LoVo (cell line): ENCODE measurements at regions not wholly inside any gene's neighbourhood (a gene's known extent, or its start where the extent isn't known, plus 50 kb on each side); places are given as distances from the start of the nearest gene placed in this dataset.
"Not testable (repeated sequence)": the region's sequence is repeated elsewhere in the genome, so short reads cannot be mapped to it uniquely, and the experiment has no call there.

ENCODE experiments used
- DNase-seq: peaks from one replicate; pipeline ENCODE4 v3.0.0-alpha.2; 2016; ENCODE audit warnings: low spot score

DNA sequence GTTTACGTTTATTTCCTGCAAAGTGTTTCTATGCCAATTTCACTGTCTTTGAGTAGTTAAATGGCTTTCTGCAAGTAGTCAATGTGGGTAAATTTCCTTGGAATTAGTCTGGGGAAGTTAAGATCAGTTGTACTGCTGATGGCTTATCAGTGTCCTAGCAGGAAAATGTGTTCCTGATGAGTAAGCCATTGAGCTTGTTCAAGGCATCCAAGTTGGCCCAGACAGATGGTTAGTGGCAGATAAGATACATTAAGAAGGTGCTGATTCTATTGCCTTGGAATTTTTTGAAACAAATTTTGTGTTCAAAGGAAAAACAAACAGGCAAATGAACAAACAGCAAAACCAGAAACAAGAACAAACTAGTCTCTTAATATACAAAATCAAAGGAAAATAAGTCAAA is 258.4 kb downstream of the MAP2K6 start:
- DNase-seq, result no peak

DNA sequence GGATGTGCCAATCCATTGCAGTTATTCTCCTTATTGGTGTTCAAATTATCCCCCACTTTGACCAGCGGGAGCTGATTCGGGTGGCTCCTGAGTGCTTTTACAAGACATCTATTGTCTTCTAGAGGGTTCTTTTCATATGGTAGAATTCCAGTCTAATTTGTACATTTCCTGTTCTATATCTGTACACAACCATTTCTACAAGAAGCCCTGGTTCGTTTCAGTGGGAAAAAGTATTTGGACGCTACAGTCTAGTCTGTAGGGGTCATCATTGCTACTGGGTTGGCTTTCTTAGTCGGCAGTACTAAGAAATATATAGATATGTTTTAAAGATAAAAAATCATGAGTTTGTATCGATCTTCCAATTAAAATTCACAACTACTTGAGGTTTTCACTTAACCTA is 262.6 kb downstream of the MAP2K6 start:
- DNase-seq, result no peak

DNA sequence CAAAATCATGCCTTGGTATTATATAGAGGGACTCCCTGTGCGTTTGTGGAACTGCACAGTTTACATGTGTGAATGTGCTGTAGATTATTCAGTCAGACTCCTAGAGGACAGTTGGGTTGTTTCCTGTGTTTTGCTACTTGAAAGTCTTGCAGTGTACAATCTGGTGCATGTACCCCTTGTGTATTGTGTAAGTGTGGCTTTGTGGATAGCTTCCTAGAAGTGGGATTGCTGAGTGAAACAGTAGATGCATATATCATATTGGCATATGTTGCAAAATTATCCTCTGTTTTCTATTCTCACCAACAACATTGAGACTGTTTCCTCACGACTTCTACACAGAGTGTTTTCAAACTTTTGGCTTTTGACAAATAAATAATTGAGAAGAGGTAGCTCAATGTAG is 263.7 kb downstream of the MAP2K6 start:
- no peak for DNase-seq

DNA sequence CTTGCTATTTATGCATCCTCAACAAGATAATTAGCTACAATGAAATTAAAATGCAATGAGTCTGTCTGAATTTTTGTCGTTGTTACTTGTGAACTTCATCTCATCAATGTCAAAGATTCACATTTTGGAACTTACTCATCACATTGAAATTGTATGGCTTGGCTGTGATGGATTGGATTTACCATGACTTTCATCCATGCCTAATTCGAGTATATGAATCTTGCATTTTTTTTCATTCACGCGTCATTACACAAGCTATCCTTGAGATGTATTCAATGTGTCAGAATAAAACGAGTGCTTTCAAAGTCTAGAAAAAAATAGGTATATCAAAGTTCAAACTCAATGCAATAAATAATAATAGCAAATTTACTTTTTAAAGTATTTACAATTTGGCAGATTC is 265.3 kb downstream of the MAP2K6 start:
- no peak for DNase-seq

DNA sequence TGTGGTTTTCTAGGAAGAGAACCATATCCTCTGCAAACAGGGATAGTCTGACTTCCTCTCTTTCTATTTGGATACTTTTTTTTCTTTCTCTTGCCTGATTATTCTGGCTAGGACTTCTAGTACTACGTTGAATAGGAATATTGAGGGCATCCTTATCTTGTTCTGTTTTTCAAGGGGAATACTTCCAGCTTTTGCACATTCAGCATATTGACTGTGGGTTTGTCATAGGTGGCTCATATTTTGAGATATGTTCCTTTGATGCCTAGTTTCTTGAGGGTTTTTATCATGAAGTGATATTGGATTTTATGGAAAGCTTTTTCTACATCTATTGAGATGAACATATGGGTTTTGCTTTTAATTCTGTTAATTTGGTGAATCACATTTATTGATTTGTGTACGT is 269.8 kb downstream of the MAP2K6 start:
- no peak for DNase-seq

DNA sequence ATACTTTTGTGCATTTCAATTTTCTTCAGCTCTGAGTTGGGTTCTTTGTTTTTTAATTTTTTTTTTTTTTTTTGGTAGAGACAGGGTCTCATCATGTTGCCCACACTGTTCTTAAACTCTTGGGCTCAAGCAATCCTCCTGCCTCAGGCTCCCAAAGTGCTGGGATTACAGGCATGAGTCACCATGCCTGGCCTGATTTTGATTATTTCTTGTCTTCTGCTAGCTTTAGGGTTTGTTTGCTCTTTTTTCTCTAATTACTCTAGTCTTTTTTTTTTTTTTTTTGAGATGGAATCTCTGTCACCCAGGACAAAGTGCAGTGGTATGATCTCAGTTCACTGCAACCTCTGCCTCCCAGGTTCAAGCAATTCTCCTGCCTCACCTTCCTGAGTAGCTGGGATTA is 270.7 kb downstream of the MAP2K6 start:
- not testable (repeated sequence) for DNase-seq

DNA sequence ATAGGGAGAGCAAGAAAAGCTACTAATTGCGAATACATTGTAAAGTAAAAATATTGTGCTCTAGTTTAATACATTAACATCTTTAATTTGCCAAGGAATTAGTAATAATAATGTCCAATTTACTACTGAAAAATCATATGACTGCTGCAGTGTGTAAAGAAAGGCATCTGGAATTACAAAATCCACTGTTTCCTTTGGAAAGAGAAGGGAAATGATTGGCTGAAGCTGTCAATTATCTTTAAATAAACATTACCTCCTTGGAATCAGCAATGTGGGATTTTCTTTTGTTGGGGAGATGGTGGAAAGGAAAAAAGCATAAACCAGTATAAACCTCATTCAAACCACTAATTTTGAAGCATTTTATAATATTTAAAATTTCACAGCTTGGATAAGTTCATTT is 276.0 kb downstream of the MAP2K6 start:
- DNase-seq, result no peak

DNA sequence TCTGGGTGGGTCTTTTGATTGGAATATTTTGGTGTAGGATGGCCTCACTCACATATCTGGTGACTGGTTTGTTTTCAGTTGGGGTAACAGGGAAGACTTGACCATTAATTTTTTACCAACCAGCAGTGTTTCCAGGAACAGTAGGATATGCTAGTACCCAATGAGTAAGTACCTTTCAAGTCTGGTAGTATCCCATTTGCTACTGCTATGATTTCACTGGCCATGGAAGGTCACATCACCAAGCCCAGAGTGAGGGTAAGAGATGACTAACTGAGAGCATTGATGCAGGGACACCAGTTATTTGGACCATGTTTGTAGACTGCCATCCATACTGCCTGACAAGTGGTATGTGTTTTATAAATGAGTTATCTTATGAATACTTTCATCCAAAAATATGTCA is 277.7 kb downstream of the MAP2K6 start:
- no peak for DNase-seq

DNA sequence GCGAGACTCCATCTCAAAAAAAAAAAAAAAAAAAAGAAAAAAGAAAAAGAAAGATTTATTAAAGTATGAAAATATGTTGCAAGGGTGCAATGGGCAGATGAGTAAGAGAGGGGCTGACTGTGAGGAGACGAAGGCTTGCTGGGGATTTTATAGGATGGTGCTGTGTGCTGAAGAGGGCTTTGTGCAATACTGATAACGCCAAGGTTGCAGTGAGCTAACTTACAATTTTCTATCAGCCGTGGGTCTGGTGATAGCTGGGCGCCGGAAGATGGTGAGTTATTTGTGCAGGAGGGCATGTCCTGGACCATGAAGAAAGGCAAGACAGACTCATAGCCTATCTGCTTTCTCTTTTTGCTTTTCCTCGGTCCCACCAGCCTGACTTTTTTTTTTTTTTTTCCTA is 281.1 kb downstream of the MAP2K6 start:
- DNase-seq, result no peak

DNA sequence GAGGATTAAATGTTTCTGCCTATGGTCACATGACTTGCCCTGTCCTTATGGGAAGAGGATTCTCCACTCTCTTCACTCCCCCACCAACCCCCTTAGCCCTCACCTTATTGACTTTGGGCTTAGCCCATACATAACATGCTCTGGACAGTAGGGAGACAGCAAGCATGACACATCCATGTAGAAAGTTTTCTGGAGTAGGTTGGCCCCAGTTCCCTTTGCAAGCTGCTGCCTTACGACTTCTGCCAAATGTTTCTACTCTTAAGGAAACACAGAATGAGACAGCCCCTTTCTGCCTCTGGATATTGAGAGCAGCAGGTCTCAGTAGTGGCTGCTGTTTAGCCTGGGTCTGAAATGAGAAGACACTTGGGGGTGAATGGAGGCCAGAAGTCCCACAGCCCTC is 282.2 kb downstream of the MAP2K6 start:
- DNase-seq, result no peak

DNA sequence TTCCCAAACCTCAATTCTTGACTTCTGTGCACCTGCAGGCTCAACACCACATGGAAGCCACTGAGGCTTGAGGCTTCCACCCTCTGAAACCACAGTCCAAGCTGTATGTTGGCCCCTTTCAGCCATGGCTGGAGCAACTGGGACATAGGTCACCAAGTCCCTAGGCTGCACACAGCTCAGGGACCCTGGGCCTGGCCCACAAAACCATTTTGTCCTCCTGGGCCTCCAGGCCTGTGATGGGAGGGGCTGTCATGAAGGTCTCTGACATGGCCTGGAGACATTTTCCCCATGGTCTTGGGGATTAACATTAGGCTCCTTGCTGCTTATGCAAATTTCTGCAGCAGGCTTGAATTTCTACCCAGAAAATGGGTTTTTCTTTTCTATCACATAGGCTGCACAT is 283.9 kb downstream of the MAP2K6 start:
- DNase-seq, result not testable (repeated sequence)

DNA sequence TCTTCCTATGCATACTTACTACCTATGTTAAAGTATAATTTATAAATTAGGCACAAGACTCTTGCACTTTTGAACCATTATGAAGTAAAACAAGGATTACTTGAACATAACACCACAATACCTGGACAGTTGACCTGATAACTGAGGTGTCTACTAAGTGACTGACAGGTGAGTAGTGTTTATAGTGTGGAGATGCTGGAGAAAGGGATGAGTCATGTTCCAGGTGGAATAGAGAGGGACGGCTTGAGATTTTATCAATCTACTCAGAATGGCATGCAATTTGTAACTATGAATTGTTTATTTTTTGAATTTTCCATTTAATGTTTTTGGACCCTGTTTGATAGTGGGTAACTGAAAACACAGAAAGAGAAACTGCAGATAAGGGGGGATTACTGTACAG is 287.6 kb downstream of the MAP2K6 start:
- no peak for DNase-seq

DNA sequence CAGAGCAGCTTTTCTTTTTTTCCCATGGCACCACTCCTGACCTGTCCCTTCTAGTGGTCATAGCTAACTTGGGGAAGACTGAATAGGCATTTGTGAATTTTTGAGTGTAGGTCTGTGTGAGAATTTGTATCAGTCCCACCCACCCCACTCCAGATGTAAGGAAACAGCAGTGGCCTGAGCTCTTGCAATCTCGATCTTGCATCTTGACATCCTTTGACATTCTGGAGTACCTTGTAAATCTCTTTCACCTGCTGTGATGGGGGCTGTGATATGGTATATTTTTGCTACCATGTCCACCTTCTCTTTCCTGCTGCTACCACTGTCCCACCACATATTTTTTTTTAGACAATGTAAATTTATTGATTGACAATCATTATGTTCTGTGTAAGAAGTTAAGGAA is 289.3 kb downstream of the MAP2K6 start:
- DNase-seq, result no peak

DNA sequence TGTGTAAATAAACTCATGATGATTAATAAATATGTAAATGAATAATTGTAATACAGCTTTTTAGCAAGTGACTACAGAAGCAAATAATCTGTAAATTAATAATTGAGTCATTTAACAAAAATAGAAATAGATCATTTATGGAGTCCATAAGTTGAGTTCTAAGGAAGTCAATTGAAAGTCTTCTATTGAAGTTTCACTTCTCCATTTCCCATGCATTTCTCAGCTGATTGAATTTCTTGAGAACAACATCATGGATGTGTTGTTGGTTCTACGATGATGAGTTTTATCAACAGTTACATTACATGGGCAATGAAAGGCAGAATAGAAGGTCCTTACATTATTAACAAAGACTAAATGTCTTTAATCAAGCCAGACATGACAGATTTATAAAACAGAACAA is 290.4 kb downstream of the MAP2K6 start:
- no peak for DNase-seq

DNA sequence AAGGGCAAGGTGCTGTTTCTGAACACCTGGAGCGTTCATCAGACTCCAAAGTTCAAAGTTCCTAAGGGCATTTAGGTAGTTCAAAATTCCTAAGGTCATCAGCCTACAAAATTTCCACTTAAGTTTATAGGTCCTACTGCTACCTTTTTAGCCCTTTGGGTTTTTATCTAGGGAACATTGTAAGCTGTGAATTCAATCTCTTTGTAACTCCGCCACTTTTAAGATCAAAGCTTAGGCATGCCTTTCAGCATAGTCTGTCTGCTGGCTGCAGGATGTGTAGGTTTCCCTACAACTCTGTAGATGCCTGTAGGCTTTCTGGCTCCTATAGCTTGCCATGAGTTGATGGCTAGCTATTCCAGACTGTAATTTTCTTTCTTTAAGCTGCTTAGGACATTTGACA is 291.6 kb downstream of the MAP2K6 start:
- no peak for DNase-seq

DNA sequence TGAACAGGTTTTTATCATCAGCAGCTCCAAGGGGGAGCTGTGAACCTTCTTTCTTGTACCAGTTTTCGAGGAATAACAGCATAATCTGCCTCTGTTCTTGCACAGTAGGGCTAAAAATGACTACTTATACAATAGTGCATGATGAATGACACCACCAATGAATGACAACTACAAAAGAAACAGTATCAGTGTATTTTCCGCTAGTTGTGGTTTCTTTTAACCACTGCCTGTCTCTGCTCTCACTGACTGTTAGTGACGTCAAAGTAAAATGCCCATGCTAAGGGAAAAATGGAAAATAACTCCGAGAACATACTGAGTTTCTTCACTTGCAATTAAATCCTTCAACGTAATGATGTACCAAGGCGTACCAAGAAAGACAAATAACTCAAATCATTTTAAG is 294.9 kb downstream of the MAP2K6 start:
- DNase-seq, result no peak

DNA sequence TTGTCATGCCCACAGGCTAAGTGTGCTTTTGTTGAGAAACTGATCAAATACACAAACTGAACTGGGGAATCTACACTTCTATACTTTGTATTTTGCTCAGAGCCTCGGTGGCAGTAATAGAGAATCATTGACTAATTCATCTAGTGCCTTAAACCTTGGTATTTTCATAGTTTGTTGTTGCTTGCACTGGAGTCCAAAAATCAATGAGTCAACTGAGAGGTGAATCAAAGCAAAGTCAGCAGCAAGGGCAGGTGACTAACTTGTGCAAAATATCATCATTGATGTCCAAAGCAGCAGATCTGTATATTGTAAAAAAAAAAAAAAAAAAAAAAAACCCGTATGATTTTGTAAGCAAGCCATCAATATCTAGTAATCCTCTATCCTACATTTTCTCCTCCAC is 296.4 kb downstream of the MAP2K6 start:
- DNase-seq, result no peak

DNA sequence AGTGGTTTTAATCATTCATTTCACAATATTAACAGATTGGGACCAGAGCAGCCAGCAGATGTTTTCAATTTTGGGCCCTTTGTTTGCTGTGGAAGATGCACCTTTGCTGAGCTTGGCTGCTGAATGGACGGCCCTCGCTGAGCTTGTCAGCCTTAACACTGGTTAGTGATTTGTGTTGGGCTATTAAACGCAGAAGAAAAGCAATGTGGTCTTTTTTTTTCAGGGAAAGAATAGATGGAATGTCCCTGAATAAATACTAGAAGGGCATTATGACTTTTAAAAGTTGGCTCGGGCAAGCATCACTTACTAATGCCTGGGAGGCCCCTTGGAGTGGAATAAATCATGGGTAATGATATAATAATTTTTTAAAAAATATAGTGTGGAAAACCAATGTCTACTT is 297.0 kb downstream of the MAP2K6 start:
- DNase-seq, result no peak

DNA sequence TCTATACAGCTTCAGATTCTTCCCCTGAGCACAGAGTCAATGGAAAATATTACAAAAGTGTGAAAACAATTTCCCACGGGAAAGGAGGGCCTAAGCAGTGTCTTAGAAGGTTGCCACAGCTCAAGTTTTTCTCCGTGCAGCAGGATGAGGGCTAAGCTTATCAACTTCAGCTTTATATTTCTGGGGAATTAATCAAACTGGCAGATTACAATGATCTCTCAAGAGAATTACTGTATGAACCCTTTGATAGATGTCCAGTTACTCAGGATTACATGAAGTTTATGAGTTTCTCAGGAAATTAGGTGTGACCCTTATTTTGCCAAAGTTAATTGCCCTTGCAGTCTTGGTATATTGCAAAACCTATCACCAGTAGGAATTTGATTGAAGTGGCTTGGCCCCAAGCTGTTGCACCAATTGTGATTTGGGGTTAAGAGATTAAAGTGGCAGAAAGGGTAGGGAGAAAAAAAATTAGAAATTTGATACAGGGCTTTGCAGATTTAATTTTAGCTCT is 298.4 kb downstream of the MAP2K6 start:
- DNase-seq, result no peak

DNA sequence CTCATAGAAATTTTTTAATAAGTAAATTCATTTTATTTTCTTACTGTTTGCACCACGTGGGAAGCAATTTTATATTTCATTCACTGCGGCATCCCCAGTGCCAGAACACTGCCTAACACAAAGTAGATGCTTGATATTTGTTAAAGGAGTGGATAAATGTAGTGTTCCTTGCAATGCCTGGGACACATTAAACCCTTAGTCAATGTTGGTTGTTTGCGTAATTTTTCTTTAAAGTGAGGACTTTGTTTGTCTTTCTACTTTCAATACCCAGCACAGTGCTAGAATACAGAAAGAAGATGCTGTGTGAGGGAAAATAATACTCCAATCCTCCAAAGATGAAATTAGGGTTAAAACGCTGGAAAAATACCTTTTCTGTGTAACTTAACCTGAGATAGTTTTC is 299.3 kb downstream of the MAP2K6 start:
- no peak for DNase-seq

DNA sequence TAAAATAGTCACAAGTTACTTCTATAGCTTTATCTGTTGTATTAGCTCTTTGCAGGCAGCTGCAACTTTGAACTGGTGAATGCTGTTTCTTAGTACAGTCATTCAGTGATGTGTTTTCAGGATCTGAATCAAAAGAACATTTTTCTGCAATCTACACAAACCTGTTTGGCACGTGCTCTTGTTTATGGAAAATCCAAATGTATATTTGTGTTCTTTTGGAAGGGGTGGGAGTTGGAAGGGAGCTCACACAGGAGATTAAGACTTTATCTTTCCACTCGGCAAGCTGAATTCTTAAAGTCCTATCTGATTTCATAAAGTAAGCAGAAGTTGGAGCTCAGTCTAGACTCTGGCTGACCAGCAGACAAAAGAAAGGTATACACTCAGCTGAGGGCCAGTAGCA is 300.2 kb downstream of the MAP2K6 start:
- DNase-seq, result no peak

DNA sequence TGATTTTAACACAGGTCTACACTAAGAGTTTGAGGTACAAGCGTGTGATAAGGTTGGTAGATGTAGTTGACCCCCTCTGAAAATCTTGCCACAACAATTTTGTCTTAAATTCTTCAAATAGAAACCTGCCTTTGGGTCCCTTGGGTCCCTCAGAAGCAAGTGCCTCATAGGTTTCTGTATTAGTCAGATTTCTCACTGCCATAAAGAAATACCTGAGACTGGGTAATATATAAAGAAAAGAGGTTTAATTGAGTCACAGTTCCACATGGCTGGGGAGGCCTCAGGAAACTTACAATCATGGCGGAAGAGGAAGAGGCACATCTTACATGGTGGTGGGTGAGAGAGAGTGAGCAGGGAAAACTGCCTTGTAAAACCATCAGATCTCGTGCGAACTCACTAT is 301.2 kb downstream of the MAP2K6 start:
- no peak for DNase-seq

DNA sequence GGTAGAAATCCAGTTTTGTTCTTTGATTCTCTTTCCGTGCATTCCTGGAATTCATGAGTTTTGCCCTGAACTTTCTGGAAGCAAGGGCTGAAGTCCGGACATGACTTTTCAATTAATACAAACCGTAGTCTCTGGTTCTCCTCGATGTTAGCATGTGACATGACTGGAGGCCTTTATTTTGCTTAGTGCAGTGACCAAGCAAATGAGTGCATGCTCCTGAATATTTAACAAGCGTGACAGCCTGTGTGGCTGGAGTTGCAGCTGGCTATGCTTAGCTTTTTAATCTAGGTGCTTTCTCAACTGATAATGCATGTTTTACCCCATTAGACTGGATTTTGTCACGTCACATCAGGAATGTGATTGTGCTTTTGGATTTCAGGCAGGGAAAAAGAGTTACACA is 302.1 kb downstream of the MAP2K6 start:
- DNase-seq, result no peak

DNA sequence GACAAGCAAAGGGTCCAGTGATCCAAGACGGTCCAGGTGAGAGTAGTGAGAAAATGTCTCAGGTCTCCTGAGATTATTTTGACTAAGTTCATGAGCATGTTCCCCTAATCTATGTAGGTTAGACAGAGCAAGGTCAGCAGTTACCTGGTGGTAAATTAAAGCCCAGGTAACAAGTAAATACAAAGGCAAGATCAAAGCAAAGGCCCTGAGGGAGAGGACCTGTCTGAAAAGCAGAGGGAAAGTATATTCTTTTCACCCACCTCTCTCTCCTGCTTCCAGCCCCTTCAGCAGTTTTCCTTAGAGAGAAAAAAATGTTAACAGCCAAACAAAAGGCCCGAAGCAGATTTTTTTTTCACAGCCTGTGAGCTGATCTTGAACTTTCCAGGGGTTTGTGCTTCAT is 302.7 kb downstream of the MAP2K6 start:
- DNase-seq, result no peak

DNA sequence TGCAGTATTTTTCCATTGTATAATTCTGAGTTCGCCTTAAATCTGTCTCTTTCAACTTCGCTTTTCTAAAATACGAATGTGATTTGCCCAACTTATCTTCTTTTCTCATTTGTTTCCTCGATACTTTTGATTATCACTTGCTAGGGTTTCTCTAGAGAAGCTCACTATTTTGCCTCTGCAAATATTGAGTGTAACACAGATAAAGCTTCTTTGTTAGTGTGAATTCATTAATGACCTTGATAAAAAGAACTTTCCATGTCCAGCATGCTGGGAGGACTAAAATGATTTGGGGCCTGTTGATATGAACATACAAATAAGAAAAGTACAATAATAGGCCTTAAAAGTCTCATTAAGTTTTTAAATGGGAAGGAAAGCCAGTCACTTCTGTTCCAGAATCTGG is 303.3 kb downstream of the MAP2K6 start:
- no peak for DNase-seq
